ENCODE measurements at regions not wholly inside any gene's neighbourhood (a gene's known extent, or its start where the extent isn't known, plus 50 kb on each side); places are given as distances from the start of the nearest gene placed in this dataset.

DNA sequence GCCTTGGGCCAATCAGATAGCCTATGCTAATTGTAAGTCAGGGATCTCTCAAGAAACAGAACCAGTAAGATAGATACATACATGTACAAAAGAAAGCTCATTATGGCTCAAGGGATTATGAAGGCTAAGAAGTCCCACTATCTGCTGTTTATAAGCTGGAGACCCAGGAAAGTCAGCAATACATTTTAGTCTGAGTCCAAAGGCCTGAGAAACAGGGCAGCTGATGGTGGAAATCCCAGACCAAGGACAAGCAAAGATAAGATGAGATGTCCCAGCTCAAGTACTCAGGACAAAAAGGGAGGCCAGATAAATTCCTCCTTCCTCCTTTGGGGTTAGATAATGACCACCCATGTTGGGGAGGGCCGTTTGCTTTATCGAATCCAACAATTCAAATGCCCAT is 269.9 kb downstream of the AJAP1 start:
- no peaks in the 10 kb centered on the region for H3K27me3 Mint-ChIP-seq
- H3K27ac Mint-ChIP-seq, result no peak overlapping the region
- peaks cover 5% of the 10 kb centered on the region for H3K9me3 Mint-ChIP-seq
- H3K4me3 Mint-ChIP-seq, result no peak overlapping the region
- ChIA-PET POLR2A (no interaction called here), CTCF (no interaction called here)
- H3K36me3 Mint-ChIP-seq (ENCODE audit: low read depth), result no peaks in the 10 kb centered on the region
- no peaks in the 10 kb centered on the region for H3K4me1 Mint-ChIP-seq (ENCODE audit: low read depth)
- intact Hi-C loops (cut with micrococcal nuclease), result no loop called here
- DNase-seq, result no peak
- no peak for TF ChIP-seq CTCF (IDR thresholded peaks at IDR 0.05)
- no peak for ATAC-seq

- H3K36me3 Mint-ChIP-seq (ENCODE audit: low read depth), result no peaks in the 10 kb centered on the region
- intact Hi-C loops (cut with micrococcal nuclease), result no loop called here
These were observed 262.2 kb downstream of the AJAP1 start for GRCh38 chr1:4916610-4917009.

DNA sequence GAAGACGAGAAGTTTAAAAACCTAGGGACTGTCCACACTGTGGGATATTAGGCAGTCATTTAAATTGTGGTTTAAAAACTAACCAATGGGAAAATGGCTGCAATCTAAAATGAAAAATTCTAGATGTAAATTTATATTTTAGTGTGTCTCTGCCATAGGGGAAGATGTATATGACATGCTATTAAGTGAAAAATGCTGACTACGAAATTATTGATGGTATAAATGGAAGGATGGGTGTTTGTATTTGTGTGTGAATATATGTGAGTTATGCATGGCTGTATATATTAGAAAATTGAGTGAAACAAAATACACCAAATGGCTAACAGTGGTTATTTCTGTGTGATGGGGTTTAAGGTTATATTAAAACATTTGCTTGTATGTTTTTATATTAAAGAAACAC is 260.7 kb downstream of the AJAP1 start:
- Mint-ChIP-seq H3K4me3 (no peak overlapping the region), H3K27ac (no peak overlapping the region), H3K27me3 (peaks cover 7% of the 10 kb centered on the region), H3K4me1 (ENCODE audit: low read depth) (no peaks in the 10 kb centered on the region), H3K9me3 (peaks cover 5% of the 10 kb centered on the region), H3K36me3 (ENCODE audit: low read depth) (no peaks in the 10 kb centered on the region)
- no peak for DNase-seq
- intact Hi-C loops (cut with micrococcal nuclease), result no loop called here
- TF ChIP-seq CTCF (IDR thresholded peaks at IDR 0.05), result no peak
- ATAC-seq, result no peak
- ChIA-PET CTCF (no interaction called here), POLR2A (no interaction called here)

More at GRCh38 chr1:4916610-4917009, 262.2 kb downstream of the AJAP1 start:
- no peak overlapping the region for H3K4me3 Mint-ChIP-seq
- no peak overlapping the region for H3K27ac Mint-ChIP-seq
- H3K9me3 Mint-ChIP-seq, result peaks cover 5% of the 10 kb centered on the region
- DNase-seq (no peak), ATAC-seq (no peak)
- no peaks in the 10 kb centered on the region for H3K4me1 Mint-ChIP-seq (ENCODE audit: low read depth)
- CTCF ChIA-PET, result no interaction called here
- peaks cover 7% of the 10 kb centered on the region for H3K27me3 Mint-ChIP-seq
- no peak for TF ChIP-seq CTCF (IDR thresholded peaks at IDR 0.05)
- POLR2A ChIA-PET, result no interaction called here

DNA sequence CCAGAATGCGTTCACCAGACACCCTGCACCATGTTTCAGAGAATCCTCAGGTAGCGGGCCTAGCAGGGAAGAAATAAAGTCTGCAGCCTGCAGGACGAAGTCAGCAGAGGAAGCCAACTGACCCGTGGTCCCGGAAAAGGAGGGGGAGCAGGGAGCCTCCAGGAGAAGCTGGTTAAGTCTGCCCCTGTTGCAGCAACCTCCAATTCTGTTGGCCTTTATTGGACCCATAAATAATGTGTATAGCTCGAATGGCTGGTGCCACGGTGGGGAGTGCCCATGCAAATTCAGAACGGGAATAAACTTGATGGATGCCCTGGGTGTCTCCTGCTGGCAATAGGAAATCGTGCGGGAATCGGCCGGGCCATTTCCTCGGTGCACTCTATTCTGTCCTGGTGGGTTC is 254.1 kb downstream of the AJAP1 start:
- H3K4me1 Mint-ChIP-seq (ENCODE audit: low read depth), result no peaks in the 10 kb centered on the region
- intact Hi-C loops (cut with micrococcal nuclease), result no loop called here
- peaks cover 2% of the 10 kb centered on the region for H3K9me3 Mint-ChIP-seq
- POLR2A ChIA-PET, result no interaction called here
- no peak overlapping the region for H3K27ac Mint-ChIP-seq
- CTCF ChIA-PET, result no interaction called here
- no peak overlapping the region for H3K4me3 Mint-ChIP-seq
- ATAC-seq (no peak), DNase-seq (no peak)
- TF ChIP-seq CTCF (IDR thresholded peaks at IDR 0.05), result no peak
- peaks cover 1% of the 10 kb centered on the region for H3K27me3 Mint-ChIP-seq
- H3K36me3 Mint-ChIP-seq (ENCODE audit: low read depth), result no peaks in the 10 kb centered on the region

- no peak for TF ChIP-seq CTCF (IDR thresholded peaks at IDR 0.05)
- peaks cover 2% of the 10 kb centered on the region for H3K9me3 Mint-ChIP-seq
- peaks cover 16% of the 10 kb centered on the region for H3K27me3 Mint-ChIP-seq
- no peak overlapping the region for H3K4me3 Mint-ChIP-seq
- ChIA-PET POLR2A (no interaction called here), CTCF (no interaction called here)
- H3K27ac Mint-ChIP-seq, result no peak overlapping the region
- DNase-seq (no peak), ATAC-seq (no peak)
- intact Hi-C loops (cut with micrococcal nuclease), result no loop called here
- no peaks in the 10 kb centered on the region for H3K36me3 Mint-ChIP-seq (ENCODE audit: low read depth)
- H3K4me1 Mint-ChIP-seq (ENCODE audit: low read depth), result no peaks in the 10 kb centered on the region
These were observed 240.2 kb downstream of the AJAP1 start for GRCh38 chr1:4894566-4894965.

All from activated CD8-positive, alpha-beta T cell treated with anti-CD3 and anti-CD28 coated beads for 36 hours (primary cell).